Suprapubic skin (tissue), 3 donors: ENCODE measurements at regions not wholly inside any gene's neighbourhood (a gene's known extent, or its start where the extent isn't known, plus 50 kb on each side); places are given as distances from the start of the nearest gene placed in this dataset.

Source experiments
- POLR2A ChIP-seq, 2 donors: fragments of 450-650 bp; IDR thresholded peaks; one replicate each; pipeline ENCODE4 v1.6.1; 2017; ENCODE audit warnings: antibody characterized with exemption in 2 of 2, mild to moderate bottlenecking in 2 of 2, moderate library complexity in 2 of 2
- TF ChIP-seq, protein P1 (sequence below), 2 donors: fragments of 200-600 bp in 1 of 2; fragments of 450-650 bp in 1 of 2; sonication (generic) in 1 of 2; IDR thresholded peaks; one replicate each; pipeline ENCODE4 v1.5.1; 2016 to 2019; ENCODE audit warnings: antibody characterized with exemption in 2 of 2, mild to moderate bottlenecking in 1 of 2, moderate library complexity in 1 of 2

DNA sequence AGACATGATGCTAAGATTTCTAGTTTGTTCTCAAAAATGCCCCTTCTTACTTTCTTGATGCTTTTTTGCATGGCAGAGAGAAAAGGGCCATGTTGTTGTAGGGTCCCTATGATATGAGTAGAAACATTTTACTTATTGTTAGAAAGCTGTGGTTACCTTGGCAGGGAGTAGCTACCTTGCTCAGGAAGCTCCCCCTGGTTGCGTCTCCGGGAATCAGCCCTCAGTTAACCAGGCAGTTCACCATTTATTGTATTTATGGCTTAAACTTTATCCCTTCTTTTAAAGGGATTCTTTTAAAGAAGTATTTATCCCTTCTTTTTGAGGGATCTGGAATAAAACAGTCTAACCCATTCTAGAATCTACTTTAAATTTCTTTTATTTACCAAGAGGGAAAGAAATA is 113.9 kb upstream of the PROKR2 start:
- no peak for TF ChIP-seq POLR2A (IDR thresholded peaks at IDR 0.05)
- TF ChIP-seq, protein P1, sequence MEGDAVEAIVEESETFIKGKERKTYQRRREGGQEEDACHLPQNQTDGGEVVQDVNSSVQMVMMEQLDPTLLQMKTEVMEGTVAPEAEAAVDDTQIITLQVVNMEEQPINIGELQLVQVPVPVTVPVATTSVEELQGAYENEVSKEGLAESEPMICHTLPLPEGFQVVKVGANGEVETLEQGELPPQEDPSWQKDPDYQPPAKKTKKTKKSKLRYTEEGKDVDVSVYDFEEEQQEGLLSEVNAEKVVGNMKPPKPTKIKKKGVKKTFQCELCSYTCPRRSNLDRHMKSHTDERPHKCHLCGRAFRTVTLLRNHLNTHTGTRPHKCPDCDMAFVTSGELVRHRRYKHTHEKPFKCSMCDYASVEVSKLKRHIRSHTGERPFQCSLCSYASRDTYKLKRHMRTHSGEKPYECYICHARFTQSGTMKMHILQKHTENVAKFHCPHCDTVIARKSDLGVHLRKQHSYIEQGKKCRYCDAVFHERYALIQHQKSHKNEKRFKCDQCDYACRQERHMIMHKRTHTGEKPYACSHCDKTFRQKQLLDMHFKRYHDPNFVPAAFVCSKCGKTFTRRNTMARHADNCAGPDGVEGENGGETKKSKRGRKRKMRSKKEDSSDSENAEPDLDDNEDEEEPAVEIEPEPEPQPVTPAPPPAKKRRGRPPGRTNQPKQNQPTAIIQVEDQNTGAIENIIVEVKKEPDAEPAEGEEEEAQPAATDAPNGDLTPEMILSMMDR (IDR thresholded peaks at IDR 0.05): no peak
